ENCODE measurements at regions not wholly inside any gene's neighbourhood (a gene's known extent, or its start where the extent isn't known, plus 50 kb on each side); places are given as distances from the start of the nearest gene placed in this dataset.

DNA sequence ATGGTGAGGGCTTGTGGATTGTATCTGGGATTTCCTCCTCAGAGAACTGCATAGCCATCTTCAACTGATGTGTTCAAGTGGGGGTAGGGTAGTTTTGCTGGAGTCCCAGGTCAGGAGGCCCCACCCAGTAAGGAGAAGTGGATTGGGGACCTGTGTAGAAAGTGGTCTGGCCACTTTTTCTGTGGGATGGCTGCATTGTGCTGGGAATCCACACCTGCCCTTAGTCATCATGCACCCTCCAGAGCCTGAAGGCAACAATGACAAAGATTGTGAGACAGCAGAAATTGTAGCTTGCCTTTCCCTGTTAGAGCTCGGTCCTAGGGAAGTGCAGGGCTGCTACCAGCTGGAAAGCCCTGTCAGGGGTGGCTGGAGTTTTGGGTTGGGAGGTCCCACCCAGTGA lies 255.4 kb downstream of the NDFIP2 start:
- Mint-ChIP-seq H3K4me1 (peaks cover 15% of the 10 kb centered on the region), H3K9me3 (peaks cover 18% of the 10 kb centered on the region), H3K36me3 (ENCODE audit: low read depth) (peaks cover 17% of the 10 kb centered on the region), H3K4me3 (no peak overlapping the region), H3K27me3 (ENCODE audit: low read depth) (no peaks in the 10 kb centered on the region), H3K27ac (ENCODE audit: unreplicated experiment) (no peak overlapping the region)
- TF ChIP-seq, protein P1, sequence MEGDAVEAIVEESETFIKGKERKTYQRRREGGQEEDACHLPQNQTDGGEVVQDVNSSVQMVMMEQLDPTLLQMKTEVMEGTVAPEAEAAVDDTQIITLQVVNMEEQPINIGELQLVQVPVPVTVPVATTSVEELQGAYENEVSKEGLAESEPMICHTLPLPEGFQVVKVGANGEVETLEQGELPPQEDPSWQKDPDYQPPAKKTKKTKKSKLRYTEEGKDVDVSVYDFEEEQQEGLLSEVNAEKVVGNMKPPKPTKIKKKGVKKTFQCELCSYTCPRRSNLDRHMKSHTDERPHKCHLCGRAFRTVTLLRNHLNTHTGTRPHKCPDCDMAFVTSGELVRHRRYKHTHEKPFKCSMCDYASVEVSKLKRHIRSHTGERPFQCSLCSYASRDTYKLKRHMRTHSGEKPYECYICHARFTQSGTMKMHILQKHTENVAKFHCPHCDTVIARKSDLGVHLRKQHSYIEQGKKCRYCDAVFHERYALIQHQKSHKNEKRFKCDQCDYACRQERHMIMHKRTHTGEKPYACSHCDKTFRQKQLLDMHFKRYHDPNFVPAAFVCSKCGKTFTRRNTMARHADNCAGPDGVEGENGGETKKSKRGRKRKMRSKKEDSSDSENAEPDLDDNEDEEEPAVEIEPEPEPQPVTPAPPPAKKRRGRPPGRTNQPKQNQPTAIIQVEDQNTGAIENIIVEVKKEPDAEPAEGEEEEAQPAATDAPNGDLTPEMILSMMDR (conservative IDR thresholded peaks at IDR 0.05), result no peak
- no peak for DNase-seq (ENCODE audit: low read depth, low spot score)

- no peak for DNase-seq (ENCODE audit: low read depth, low spot score)
- no peaks in the 10 kb centered on the region for H3K27me3 Mint-ChIP-seq (ENCODE audit: low read depth)
- peaks cover 22% of the 10 kb centered on the region for H3K36me3 Mint-ChIP-seq (ENCODE audit: low read depth)
- TF ChIP-seq, protein P1 (conservative IDR thresholded peaks at IDR 0.05), result no peak
- no peak overlapping the region for H3K4me3 Mint-ChIP-seq
- peaks cover 4% of the 10 kb centered on the region for H3K4me1 Mint-ChIP-seq
- H3K27ac Mint-ChIP-seq (ENCODE audit: unreplicated experiment), result no peak overlapping the region
- peaks cover 29% of the 10 kb centered on the region for H3K9me3 Mint-ChIP-seq
These were observed 254.3 kb downstream of the NDFIP2 start for GRCh38 chr13:79735228-79735627.

DNA sequence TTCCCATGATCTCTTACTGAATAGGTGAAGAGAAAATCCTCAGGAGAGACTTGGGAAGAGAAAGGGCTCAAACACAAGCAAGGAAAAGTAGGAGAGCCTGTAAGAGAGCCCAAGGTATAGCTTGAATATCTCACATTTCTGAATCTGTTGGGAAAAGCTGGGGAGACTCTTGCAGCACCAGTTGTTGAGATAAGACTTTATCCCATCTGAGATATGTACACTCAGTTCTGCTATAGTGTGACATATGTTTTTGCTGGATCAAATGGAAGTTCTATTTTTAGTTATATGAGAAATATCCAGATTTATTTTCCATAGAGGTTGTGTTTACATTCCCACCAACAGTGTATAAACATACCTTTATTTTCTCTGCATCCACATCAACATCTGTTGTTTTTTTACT lies 246.1 kb downstream of the NDFIP2 start:
- TF ChIP-seq, protein P1 (conservative IDR thresholded peaks at IDR 0.05), result no peak
- DNase-seq (ENCODE audit: low read depth, low spot score), result no peak
- Mint-ChIP-seq H3K27ac (ENCODE audit: unreplicated experiment) (no peak overlapping the region), H3K9me3 (peaks cover 24% of the 10 kb centered on the region), H3K36me3 (ENCODE audit: low read depth) (peaks cover 15% of the 10 kb centered on the region), H3K4me1 (peaks cover 23% of the 10 kb centered on the region), H3K27me3 (ENCODE audit: low read depth) (no peaks in the 10 kb centered on the region), H3K4me3 (no peak overlapping the region)

DNA sequence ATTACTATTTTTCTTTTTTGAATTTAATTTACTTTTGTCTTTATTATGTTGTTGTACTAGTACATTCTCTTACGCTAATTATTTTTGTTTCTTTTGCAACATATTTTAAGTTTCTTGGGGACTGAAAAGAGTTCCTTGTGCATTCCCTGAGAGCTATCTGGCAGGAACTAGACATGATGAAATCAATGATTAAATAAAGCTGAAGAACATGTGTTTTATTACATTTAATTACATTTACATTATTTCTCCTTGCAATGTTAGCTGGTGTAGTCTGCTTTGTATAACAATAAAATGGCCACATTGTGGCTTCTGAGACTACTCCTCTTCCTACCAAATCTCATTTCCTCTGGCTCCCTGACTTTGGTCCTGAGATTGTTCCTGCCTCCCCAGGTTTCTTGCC lies 244.9 kb downstream of the NDFIP2 start:
- TF ChIP-seq, protein P1 (conservative IDR thresholded peaks at IDR 0.05), result no peak
- H3K4me1 Mint-ChIP-seq, result peaks cover 26% of the 10 kb centered on the region
- peaks cover 18% of the 10 kb centered on the region for H3K9me3 Mint-ChIP-seq
- no peaks in the 10 kb centered on the region for H3K27me3 Mint-ChIP-seq (ENCODE audit: low read depth)
- no peak overlapping the region for H3K4me3 Mint-ChIP-seq
- no peak for DNase-seq (ENCODE audit: low read depth, low spot score)
- no peak overlapping the region for H3K27ac Mint-ChIP-seq (ENCODE audit: unreplicated experiment)
- H3K36me3 Mint-ChIP-seq (ENCODE audit: low read depth), result peaks cover 13% of the 10 kb centered on the region

DNA sequence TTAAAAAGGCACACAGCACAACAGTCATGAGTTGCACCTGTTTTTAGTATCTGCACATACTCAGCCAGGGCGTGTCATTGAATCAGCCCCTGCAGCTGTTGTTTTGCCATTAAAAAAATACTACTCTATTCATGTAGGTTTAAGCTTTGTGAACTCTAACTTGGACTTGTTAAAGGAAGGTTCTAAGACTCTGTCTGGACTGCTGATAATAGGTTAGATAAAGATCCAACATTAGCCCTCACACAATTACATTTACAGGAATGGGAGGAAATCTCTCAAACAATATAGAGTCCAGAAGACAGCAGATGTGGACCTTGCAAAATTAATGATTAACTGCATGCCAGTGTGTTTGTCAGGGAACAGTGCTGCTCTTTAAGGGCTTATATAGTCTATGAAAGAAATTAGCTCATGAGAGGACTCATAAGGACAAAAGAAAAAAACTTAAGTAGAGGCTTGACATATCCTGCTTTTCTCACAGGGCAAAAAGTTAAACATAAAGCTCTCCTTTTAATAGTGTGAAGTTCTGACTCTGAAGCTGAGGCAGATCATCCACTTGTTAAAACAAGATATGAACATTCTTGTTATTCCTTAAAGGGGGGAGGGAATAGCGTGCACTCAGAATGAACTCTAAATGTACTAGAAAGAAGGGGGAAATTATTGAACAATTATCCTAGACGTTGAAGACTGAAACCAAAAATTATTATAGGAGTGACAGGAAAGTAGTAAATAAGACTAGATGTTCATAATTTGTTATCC lies 243.6 kb downstream of the NDFIP2 start:
- H3K4me1 Mint-ChIP-seq, result peaks cover 26% of the 10 kb centered on the region
- no peak overlapping the region for H3K27ac Mint-ChIP-seq (ENCODE audit: unreplicated experiment)
- H3K27me3 Mint-ChIP-seq (ENCODE audit: low read depth), result no peaks in the 10 kb centered on the region
- no peak overlapping the region for H3K4me3 Mint-ChIP-seq
- peaks cover 8% of the 10 kb centered on the region for H3K36me3 Mint-ChIP-seq (ENCODE audit: low read depth)
- peaks cover 8% of the 10 kb centered on the region for H3K9me3 Mint-ChIP-seq
- no peak for DNase-seq (ENCODE audit: low read depth, low spot score)
- TF ChIP-seq, protein P1 (conservative IDR thresholded peaks at IDR 0.05), result no peak

Measured in neural crest cell (in vitro differentiated cells).